ENCODE measurements at regions not wholly inside any gene's neighbourhood (a gene's known extent, or its start where the extent isn't known, plus 50 kb on each side); places are given as distances from the start of the nearest gene placed in this dataset.

GRCh38 chr6:100105138-100105537 lies 111.1 kb upstream of the MCHR2 start:
- TF ChIP-seq TAF1 (IDR thresholded peaks at IDR 0.05; ENCODE audit: low read depth), result no peak
- TF ChIP-seq POLR2AphosphoS5 (IDR thresholded peaks at IDR 0.05), result no peak
- no peak for TF ChIP-seq EP300 (conservative IDR thresholded peaks at IDR 0.05; ENCODE audit: poor library complexity, severe bottlenecking)
- TF ChIP-seq CTCF (IDR thresholded peaks at IDR 0.05; ENCODE audit: poor library complexity, severe bottlenecking), result no peak
- TF ChIP-seq REST (IDR thresholded peaks at IDR 0.05; ENCODE audit: borderline replicate concordance), result no peak
- TF ChIP-seq SMC3 (conservative IDR thresholded peaks at IDR 0.05; ENCODE audit: poor library complexity), result no peak
